ENCODE measurements at regions not wholly inside any gene's neighbourhood (a gene's known extent, or its start where the extent isn't known, plus 50 kb on each side); places are given as distances from the start of the nearest gene placed in this dataset.

DNA sequence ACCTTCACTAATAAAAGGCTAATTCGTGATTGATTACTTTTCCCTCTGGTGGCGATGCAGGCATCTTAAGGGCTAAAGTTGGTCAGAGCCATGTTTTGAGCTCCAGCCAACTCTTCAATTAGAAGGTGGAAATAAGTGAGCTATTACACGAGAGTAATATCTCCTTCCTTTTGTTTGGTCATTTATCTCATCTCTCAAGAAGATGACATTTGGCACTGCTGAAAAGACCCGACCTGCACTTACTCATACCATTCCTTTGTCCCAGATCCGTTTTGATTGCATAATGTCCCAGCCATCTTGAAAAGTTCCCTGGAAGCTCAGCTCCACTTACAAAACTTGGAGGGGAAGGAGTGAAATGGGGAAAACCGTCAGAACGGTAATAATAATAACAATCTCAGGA is 316.2 kb downstream of the VRK1 start:
- DNase-seq (ENCODE audit: low read depth, low spot score) = no peak
- intact Hi-C loops (cut with micrococcal nuclease) = no loop called here
- no peak for FAIRE-seq

More for the DNA sequence above, 316.2 kb downstream of the VRK1 start:
- Histone ChIP-seq H3K4me3 (replicated peaks in 1 of 3; ENCODE audit: insufficient read depth in 1 of 3, low read depth in 1 of 3, low read length in 3 of 3) (no peak overlapping the region), H2AFZ (ENCODE audit: low read depth, low read length) (no peak overlapping the region), H3K9me3 (replicated peaks; ENCODE audit: control insufficient read depth, insufficient read depth, low read length) (peaks cover 8% of the 10 kb centered on the region), H4K20me1 (replicated peaks; ENCODE audit: control insufficient read depth, extremely low read depth, insufficient read depth, low read length) (no peaks in the 10 kb centered on the region), H3K79me2 (ENCODE audit: control insufficient read depth, insufficient read depth, low read length) (no peaks in the 10 kb centered on the region), H3K36me3 (ENCODE audit: control insufficient read depth in 2 of 2, extremely low read depth in 1 of 2, insufficient read depth in 2 of 2, low read length in 2 of 2) (no peaks in the 10 kb centered on the region), H3K4me2 (ENCODE audit: insufficient read depth, low read length) (no peak overlapping the region), H3K9ac (replicated peaks; ENCODE audit: extremely low read depth, insufficient read depth, low read length) (no peak overlapping the region), H3K4me1 (ENCODE audit: control insufficient read depth, extremely low read depth, insufficient read depth, low read length) (no peaks in the 10 kb centered on the region), H3K9me1 (replicated peaks; ENCODE audit: control insufficient read depth, extremely low read depth, insufficient read depth, low read length) (no peaks in the 10 kb centered on the region), H3K27ac (ENCODE audit: insufficient read depth, low read depth, low read length) (no peak overlapping the region), H3K27me3 (ENCODE audit: control insufficient read depth in 2 of 2, insufficient read depth in 2 of 2, low read length in 2 of 2) (no peaks in the 10 kb centered on the region)
- dilution Hi-C loops (cut with MboI; ENCODE audit: extremely low pct_ligation_motif_present, low sequenced_read_pairs) = no loop called here
- no TSS peak for BruUV-seq (replicated peaks)
- ChIA-PET CTCF (no interaction called here), POLR2A (no interaction called here)
- TF ChIP-seq POLR2A (IDR thresholded peaks at IDR 0.05; ENCODE audit: low read depth, low read length) (no peak), FOS (IDR thresholded peaks at IDR 0.05; ENCODE audit: borderline replicate concordance, insufficient read depth, low read length) (no peak), EZH2 (IDR thresholded peaks at IDR 0.05; ENCODE audit: borderline replicate concordance, low read depth, low read length, severe bottlenecking) (no peak), MYC (IDR thresholded peaks at IDR 0.05; ENCODE audit: low read depth, low read length) (no peak), POLR2AphosphoS5 (IDR thresholded peaks at IDR 0.05; ENCODE audit: insufficient read depth, low read depth, low read length) (no peak), GATA2 (IDR thresholded peaks at IDR 0.05; ENCODE audit: insufficient read depth, insufficient read length, low read depth, low read length) (no peak), JUN (IDR thresholded peaks at IDR 0.05; ENCODE audit: borderline replicate concordance, insufficient read depth, insufficient read length, low read depth) (no peak)
- TF ChIP-seq, protein P1, sequence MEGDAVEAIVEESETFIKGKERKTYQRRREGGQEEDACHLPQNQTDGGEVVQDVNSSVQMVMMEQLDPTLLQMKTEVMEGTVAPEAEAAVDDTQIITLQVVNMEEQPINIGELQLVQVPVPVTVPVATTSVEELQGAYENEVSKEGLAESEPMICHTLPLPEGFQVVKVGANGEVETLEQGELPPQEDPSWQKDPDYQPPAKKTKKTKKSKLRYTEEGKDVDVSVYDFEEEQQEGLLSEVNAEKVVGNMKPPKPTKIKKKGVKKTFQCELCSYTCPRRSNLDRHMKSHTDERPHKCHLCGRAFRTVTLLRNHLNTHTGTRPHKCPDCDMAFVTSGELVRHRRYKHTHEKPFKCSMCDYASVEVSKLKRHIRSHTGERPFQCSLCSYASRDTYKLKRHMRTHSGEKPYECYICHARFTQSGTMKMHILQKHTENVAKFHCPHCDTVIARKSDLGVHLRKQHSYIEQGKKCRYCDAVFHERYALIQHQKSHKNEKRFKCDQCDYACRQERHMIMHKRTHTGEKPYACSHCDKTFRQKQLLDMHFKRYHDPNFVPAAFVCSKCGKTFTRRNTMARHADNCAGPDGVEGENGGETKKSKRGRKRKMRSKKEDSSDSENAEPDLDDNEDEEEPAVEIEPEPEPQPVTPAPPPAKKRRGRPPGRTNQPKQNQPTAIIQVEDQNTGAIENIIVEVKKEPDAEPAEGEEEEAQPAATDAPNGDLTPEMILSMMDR (IDR thresholded peaks at IDR 0.05; ENCODE audit: extremely low read depth in 1 of 2, insufficient read depth in 1 of 2, low read depth in 1 of 2, low read length in 2 of 2) = no peak
- TF ChIP-seq, protein P2, sequence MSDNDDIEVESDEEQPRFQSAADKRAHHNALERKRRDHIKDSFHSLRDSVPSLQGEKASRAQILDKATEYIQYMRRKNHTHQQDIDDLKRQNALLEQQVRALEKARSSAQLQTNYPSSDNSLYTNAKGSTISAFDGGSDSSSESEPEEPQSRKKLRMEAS (IDR thresholded peaks at IDR 0.05; ENCODE audit: insufficient read depth, insufficient read length) = no peak
